Activated T-cell treated with anti-CD3 and anti-CD28 coated beads, Interleukin-2, amount 50 U/mL, for 4 hours (primary cell): ENCODE measurements at regions not wholly inside any gene's neighbourhood (a gene's known extent, or its start where the extent isn't known, plus 50 kb on each side); places are given as distances from the start of the nearest gene placed in this dataset.
"Not testable (repeated sequence)": the region's sequence is repeated elsewhere in the genome, so short reads cannot be mapped to it uniquely, and the experiment has no call there.

Experiments used
- ATAC-seq, 2 donors: fragments of 200-7000 bp; cut with Tn5 transposase; one replicate each; pipeline ENCODE4 v1.10.0; 2021
- DNase-seq: peaks from one replicate; pipeline ENCODE4 v3.0.0-alpha.2; 2020
- H3K27me3 Mint-ChIP-seq: one replicate; pipeline ENCODE4 v1.8.0; 2021; ENCODE audit warnings: low read depth, mixed read lengths
- H3K36me3 Mint-ChIP-seq: one replicate; pipeline ENCODE4 v1.8.0; 2022; ENCODE audit warnings: mixed read lengths; ENCODE audit not compliant: insufficient read depth
- H3K4me1 Mint-ChIP-seq: one replicate; pipeline ENCODE4 v1.8.0; 2021; ENCODE audit warnings: low read depth, mixed read lengths
- H3K4me3 Mint-ChIP-seq: one replicate; pipeline ENCODE4 v1.8.0; 2021; ENCODE audit warnings: mild to moderate bottlenecking, moderate library complexity, mixed read lengths
- H3K9me3 Mint-ChIP-seq: one replicate; pipeline ENCODE4 v1.8.0; 2021; ENCODE audit warnings: mixed read lengths

GRCh38 chr20:30533653-30534052 lies 723.8 kb upstream of the DEFB115 start:
- not testable (repeated sequence) for H3K4me1 Mint-ChIP-seq, ATAC-seq, H3K36me3 Mint-ChIP-seq, DNase-seq, H3K9me3 Mint-ChIP-seq, H3K27me3 Mint-ChIP-seq, H3K4me3 Mint-ChIP-seq

- not testable (repeated sequence) for H3K4me1 Mint-ChIP-seq, H3K9me3 Mint-ChIP-seq, H3K27me3 Mint-ChIP-seq, DNase-seq, ATAC-seq, H3K36me3 Mint-ChIP-seq, H3K4me3 Mint-ChIP-seq
These were observed 720.0 kb upstream of the DEFB115 start for GRCh38 chr20:30537459-30537858.

- H3K4me1 Mint-ChIP-seq, H3K9me3 Mint-ChIP-seq, DNase-seq, H3K27me3 Mint-ChIP-seq, H3K4me3 Mint-ChIP-seq, ATAC-seq, H3K36me3 Mint-ChIP-seq: not testable (repeated sequence)
These were observed 717.0 kb upstream of the DEFB115 start for GRCh38 chr20:30540330-30541069.

GRCh38 chr20:30551236-30551635 lies 706.2 kb upstream of the DEFB115 start:
- not testable (repeated sequence) for H3K9me3 Mint-ChIP-seq, DNase-seq, H3K4me3 Mint-ChIP-seq, H3K36me3 Mint-ChIP-seq, H3K27me3 Mint-ChIP-seq, ATAC-seq, H3K4me1 Mint-ChIP-seq

- not testable (repeated sequence) for ATAC-seq, H3K4me1 Mint-ChIP-seq, DNase-seq, H3K4me3 Mint-ChIP-seq, H3K27me3 Mint-ChIP-seq, H3K36me3 Mint-ChIP-seq, H3K9me3 Mint-ChIP-seq
These were observed 700.7 kb upstream of the DEFB115 start for GRCh38 chr20:30556797-30557196.

GRCh38 chr20:30565086-30565485 lies 692.4 kb upstream of the DEFB115 start:
- not testable (repeated sequence) for H3K27me3 Mint-ChIP-seq, H3K4me3 Mint-ChIP-seq, H3K9me3 Mint-ChIP-seq, H3K4me1 Mint-ChIP-seq, DNase-seq, H3K36me3 Mint-ChIP-seq, ATAC-seq

- H3K9me3 Mint-ChIP-seq, DNase-seq, H3K36me3 Mint-ChIP-seq, ATAC-seq, H3K4me3 Mint-ChIP-seq, H3K4me1 Mint-ChIP-seq, H3K27me3 Mint-ChIP-seq: not testable (repeated sequence)
These were observed 687.6 kb upstream of the DEFB115 start for GRCh38 chr20:30569867-30570266.

GRCh38 chr20:30570622-30571021 lies 686.8 kb upstream of the DEFB115 start:
- H3K9me3 Mint-ChIP-seq, H3K27me3 Mint-ChIP-seq, H3K36me3 Mint-ChIP-seq, H3K4me1 Mint-ChIP-seq, H3K4me3 Mint-ChIP-seq, ATAC-seq, DNase-seq: not testable (repeated sequence)

- H3K4me1 Mint-ChIP-seq, H3K36me3 Mint-ChIP-seq, DNase-seq, H3K4me3 Mint-ChIP-seq, H3K9me3 Mint-ChIP-seq, H3K27me3 Mint-ChIP-seq, ATAC-seq: not testable (repeated sequence)
These were observed 683.1 kb upstream of the DEFB115 start for GRCh38 chr20:30574337-30574736.

- H3K36me3 Mint-ChIP-seq, H3K4me1 Mint-ChIP-seq, H3K9me3 Mint-ChIP-seq, H3K27me3 Mint-ChIP-seq, H3K4me3 Mint-ChIP-seq, ATAC-seq, DNase-seq: not testable (repeated sequence)
These were observed 678.4 kb upstream of the DEFB115 start for GRCh38 chr20:30579069-30579468.

- H3K4me1 Mint-ChIP-seq, H3K36me3 Mint-ChIP-seq, ATAC-seq, H3K9me3 Mint-ChIP-seq, H3K4me3 Mint-ChIP-seq, H3K27me3 Mint-ChIP-seq, DNase-seq: not testable (repeated sequence)
These were observed 677.5 kb upstream of the DEFB115 start for GRCh38 chr20:30579824-30580438.

- H3K36me3 Mint-ChIP-seq, H3K27me3 Mint-ChIP-seq, DNase-seq, ATAC-seq, H3K4me1 Mint-ChIP-seq, H3K4me3 Mint-ChIP-seq, H3K9me3 Mint-ChIP-seq: not testable (repeated sequence)
These were observed 675.6 kb upstream of the DEFB115 start for GRCh38 chr20:30581839-30582238.

- not testable (repeated sequence) for ATAC-seq
These were observed 673.1 kb upstream of the DEFB115 start for GRCh38 chr20:30584403-30584802.

GRCh38 chr20:30585244-30585796 lies 672.1 kb upstream of the DEFB115 start:
- H3K36me3 Mint-ChIP-seq, H3K9me3 Mint-ChIP-seq, H3K4me1 Mint-ChIP-seq, H3K4me3 Mint-ChIP-seq, H3K27me3 Mint-ChIP-seq, DNase-seq: not testable (repeated sequence)
- peak in 1 of 2 donors; percentile 87 for ATAC-seq

More at GRCh38 chr20:30584403-30584802, 673.1 kb upstream of the DEFB115 start:
- H3K36me3 Mint-ChIP-seq, H3K9me3 Mint-ChIP-seq, DNase-seq, H3K4me3 Mint-ChIP-seq, H3K27me3 Mint-ChIP-seq, H3K4me1 Mint-ChIP-seq: not testable (repeated sequence)

GRCh38 chr20:30586178-30586577 lies 671.3 kb upstream of the DEFB115 start:
- H3K4me3 Mint-ChIP-seq, H3K36me3 Mint-ChIP-seq, DNase-seq, ATAC-seq, H3K9me3 Mint-ChIP-seq, H3K4me1 Mint-ChIP-seq, H3K27me3 Mint-ChIP-seq: not testable (repeated sequence)
